ENCODE measurements at regions not wholly inside any gene's neighbourhood (a gene's known extent, or its start where the extent isn't known, plus 50 kb on each side); places are given as distances from the start of the nearest gene placed in this dataset.
A peak's percentile ranks its signal among the peaks of the same experiment; 100 is the strongest.
"Not testable (repeated sequence)": the region's sequence is repeated elsewhere in the genome, so short reads cannot be mapped to it uniquely, and the experiment has no call there.

- DNase-seq (ENCODE audit: low spot score); ATAC-seq: not testable (repeated sequence)
These were observed 824.7 kb downstream of the LRRTM4 start for GRCh38 chr2:76697439-76697838.

GRCh38 chr2:76692908-76693307 lies 829.3 kb downstream of the LRRTM4 start:
- DNase-seq (ENCODE audit: low spot score) (no peak), ATAC-seq (no peak)

GRCh38 chr2:76688732-76689131 lies 833.4 kb downstream of the LRRTM4 start:
- ATAC-seq = no peak
- no peak for DNase-seq (ENCODE audit: low spot score)

- DNase-seq (ENCODE audit: low spot score) = no peak
- no peak for ATAC-seq
These were observed 834.3 kb downstream of the LRRTM4 start for GRCh38 chr2:76687923-76688322.

- no peak for DNase-seq (ENCODE audit: low spot score)
- ATAC-seq = no peak
These were observed 837.4 kb downstream of the LRRTM4 start for GRCh38 chr2:76684756-76685155.

- ATAC-seq (no peak), DNase-seq (ENCODE audit: low spot score) (no peak)
These were observed 843.2 kb downstream of the LRRTM4 start for GRCh38 chr2:76679025-76679396.

GRCh38 chr2:76678383-76679024 lies 843.7 kb downstream of the LRRTM4 start:
- DNase-seq (ENCODE audit: low spot score) (no peak), ATAC-seq (no peak)

- ATAC-seq (no peak), DNase-seq (ENCODE audit: low spot score) (no peak)
These were observed 847.0 kb downstream of the LRRTM4 start for GRCh38 chr2:76675212-76675611.

- no peak for DNase-seq (ENCODE audit: low spot score)
- no peak for ATAC-seq
These were observed 849.4 kb downstream of the LRRTM4 start for GRCh38 chr2:76672798-76673197.

- DNase-seq (ENCODE audit: low spot score) = no peak
- ATAC-seq = no peak
These were observed 852.2 kb downstream of the LRRTM4 start for GRCh38 chr2:76669966-76670465.

- no peak for DNase-seq (ENCODE audit: low spot score)
- ATAC-seq = no peak
These were observed 853.9 kb downstream of the LRRTM4 start for GRCh38 chr2:76668279-76668678.

GRCh38 chr2:76667821-76668271 lies 854.3 kb downstream of the LRRTM4 start:
- no peak for DNase-seq (ENCODE audit: low spot score)
- ATAC-seq = no peak

GRCh38 chr2:76642129-76642528 lies 880.0 kb downstream of the LRRTM4 start:
- DNase-seq (ENCODE audit: low spot score) = no peak
- ATAC-seq = no peak

- DNase-seq (ENCODE audit: low spot score) (no peak), ATAC-seq (no peak)
These were observed 880.7 kb downstream of the LRRTM4 start for GRCh38 chr2:76641506-76641905.

GRCh38 chr2:76640905-76641304 lies 881.3 kb downstream of the LRRTM4 start:
- DNase-seq (ENCODE audit: low spot score) (no peak), ATAC-seq (no peak)

- ATAC-seq = no peak
These were observed 883.0 kb downstream of the LRRTM4 start for GRCh38 chr2:76639171-76639680.

GRCh38 chr2:76633276-76633921 lies 888.8 kb downstream of the LRRTM4 start:
- ATAC-seq (no peak), DNase-seq (ENCODE audit: low spot score) (no peak)

More at GRCh38 chr2:76639171-76639680, 883.0 kb downstream of the LRRTM4 start:
- DNase-seq (ENCODE audit: low spot score) = no peak

- ATAC-seq (no peak), DNase-seq (ENCODE audit: low spot score) (no peak)
These were observed 897.1 kb downstream of the LRRTM4 start for GRCh38 chr2:76625101-76625500.

- no peak for ATAC-seq
- DNase-seq (ENCODE audit: low spot score) = no peak
These were observed 902.6 kb upstream of the GCFC2 start for GRCh38 chr2:76613330-76613729.

GRCh38 chr2:76612764-76613163 lies 902.0 kb upstream of the GCFC2 start:
- no peak for ATAC-seq
- DNase-seq (ENCODE audit: low spot score) = no peak

GRCh38 chr2:76610451-76610850 lies 899.7 kb upstream of the GCFC2 start:
- DNase-seq (ENCODE audit: low spot score) (no peak), ATAC-seq (no peak)

GRCh38 chr2:76599732-76600368 lies 889.1 kb upstream of the GCFC2 start:
- DNase-seq (ENCODE audit: low spot score) = peak; percentile 64

More at GRCh38 chr2:76599732-76600368, 889.1 kb upstream of the GCFC2 start:
- ATAC-seq = peak; percentile 100
